Endodermal cell (in vitro differentiated cells): ENCODE measurements at regions not wholly inside any gene's neighbourhood (a gene's known extent, or its start where the extent isn't known, plus 50 kb on each side); places are given as distances from the start of the nearest gene placed in this dataset.

Experiments used
- DNase-seq: peaks from one replicate; pipeline ENCODE4 v3.0.0-alpha.2; 2017
- H3K27ac ChIP-seq: 2 replicates; pipeline ENCODE4 v1.5.1; 2013; ENCODE audit warnings: mild to moderate bottlenecking, low read depth, low read length, moderate library complexity
- H3K27me3 ChIP-seq: 2 replicates; pipeline ENCODE4 v1.6.1; 2013; ENCODE audit warnings: mild to moderate bottlenecking, low read length, moderate library complexity; ENCODE audit not compliant: insufficient read depth, control insufficient read depth, poor library complexity, severe bottlenecking
- H3K36me3 ChIP-seq: 2 replicates; pipeline ENCODE4 v1.7.0; 2013; ENCODE audit warnings: mild to moderate bottlenecking, low read length, moderate library complexity; ENCODE audit not compliant: control insufficient read depth, insufficient read depth
- H3K4me1 ChIP-seq: one replicate; pipeline ENCODE4 v1.7.0; 2013; ENCODE audit warnings: low read length; ENCODE audit not compliant: control insufficient read depth, insufficient read depth
- H3K4me3 ChIP-seq: 2 replicates; pipeline ENCODE4 v1.5.1; 2013; ENCODE audit warnings: mild to moderate bottlenecking, low read length, moderate library complexity
- H3K9ac ChIP-seq: 2 replicates; pipeline ENCODE4 v1.6.1; 2013; ENCODE audit warnings: mild to moderate bottlenecking, low read length, moderate library complexity; ENCODE audit not compliant: poor library complexity, severe bottlenecking; ENCODE audit errors: extremely low read depth
- H3K9me3 ChIP-seq: 2 replicates; pipeline ENCODE4 v1.6.1; 2013; ENCODE audit warnings: mild to moderate bottlenecking, low read length, moderate library complexity; ENCODE audit not compliant: control insufficient read depth
- H3K27ac Mint-ChIP-seq: 2 replicates; pipeline ENCODE4 v1.8.0; 2020; ENCODE audit warnings: mixed read lengths
- H3K27me3 Mint-ChIP-seq: 2 replicates; pipeline ENCODE4 v1.8.0; 2021; ENCODE audit warnings: mild to moderate bottlenecking, mixed read lengths; ENCODE audit not compliant: insufficient read depth
- H3K36me3 Mint-ChIP-seq: 2 replicates; pipeline ENCODE4 v1.8.0; 2020; ENCODE audit warnings: low read depth, mixed read lengths
- H3K4me1 Mint-ChIP-seq: 2 replicates; pipeline ENCODE4 v1.8.0; 2020; ENCODE audit warnings: mixed read lengths
- H3K4me3 Mint-ChIP-seq: 2 replicates; pipeline ENCODE4 v1.8.0; 2020; ENCODE audit warnings: mild to moderate bottlenecking, moderate library complexity, mixed read lengths
- H3K9me3 Mint-ChIP-seq: 2 replicates; pipeline ENCODE4 v1.8.0; 2020; ENCODE audit warnings: mild to moderate bottlenecking, mixed read lengths
- CTCF ChIP-seq: fragments of 200-600 bp; sonication (generic); conservative IDR thresholded peaks from 2 replicates; pipeline ENCODE4 v1.5.0; 2021; ENCODE audit warnings: antibody characterized with exemption, mild to moderate bottlenecking
- WGBS, 2 experiments: methylation state at CpG; one replicate each; pipeline versions ENCODE4 v1.1.5 to v1.1.7; 2013; ENCODE audit warnings: missing lambda C conversion rate in 2 of 2, mixed read lengths in 1 of 2; ENCODE audit not compliant: insufficient coverage in 1 of 2, insufficient read length in 1 of 2; 5-methylcytosine and 5-hydroxymethylcytosine counted together

GRCh38 chr10:28833313-28833712 is 156.0 kb downstream of the BAMBI start:
- Histone ChIP-seq H3K4me1 (no peaks in the 10 kb centered on the region), H3K27me3 (no peaks in the 10 kb centered on the region), H3K9ac (no peak overlapping the region), H3K4me3 (no peak overlapping the region), H3K9me3 (no peaks in the 10 kb centered on the region), H3K27ac (no peak overlapping the region), H3K36me3 (no peaks in the 10 kb centered on the region)
- Mint-ChIP-seq H3K27me3 (no peaks in the 10 kb centered on the region), H3K9me3 (no peaks in the 10 kb centered on the region), H3K4me1 (no peaks in the 10 kb centered on the region), H3K4me3 (no peak overlapping the region), H3K36me3 (no peaks in the 10 kb centered on the region), H3K27ac (no peak overlapping the region)
- DNase-seq = no peak
- 94 to 95% methylated on average over 4 of the region's 4 CpGs for WGBS, 2 experiments
- no peak for TF ChIP-seq CTCF

GRCh38 chr10:28836435-28836743 is 159.1 kb downstream of the BAMBI start:
- DNase-seq = no peak
- Mint-ChIP-seq H3K4me3 (no peak overlapping the region), H3K9me3 (peaks cover 4% of the 10 kb centered on the region), H3K27me3 (no peaks in the 10 kb centered on the region), H3K4me1 (peaks cover 5% of the 10 kb centered on the region), H3K27ac (no peak overlapping the region), H3K36me3 (no peaks in the 10 kb centered on the region)
- Histone ChIP-seq H3K4me3 (no peak overlapping the region), H3K36me3 (no peaks in the 10 kb centered on the region), H3K27ac (no peak overlapping the region), H3K4me1 (no peaks in the 10 kb centered on the region), H3K9me3 (no peaks in the 10 kb centered on the region), H3K27me3 (no peaks in the 10 kb centered on the region), H3K9ac (no peak overlapping the region)
- TF ChIP-seq CTCF = no peak

- no peaks in the 10 kb centered on the region for H3K9me3 ChIP-seq
Measured at GRCh38 chr10:28837613-28838390, 160.5 kb downstream of the BAMBI start.

More at GRCh38 chr10:28837613-28838390, 160.5 kb downstream of the BAMBI start:
- Histone ChIP-seq H3K27me3 (no peaks in the 10 kb centered on the region), H3K4me3 (no peak overlapping the region), H3K9ac (no peak overlapping the region), H3K36me3 (no peaks in the 10 kb centered on the region), H3K4me1 (no peaks in the 10 kb centered on the region), H3K27ac (no peak overlapping the region)
- TF ChIP-seq CTCF = no peak
- no peak overlapping the region for H3K4me3 Mint-ChIP-seq
- H3K4me1 Mint-ChIP-seq = peaks cover 5% of the 10 kb centered on the region
- H3K27ac Mint-ChIP-seq = no peak overlapping the region
- no peaks in the 10 kb centered on the region for H3K36me3 Mint-ChIP-seq
- H3K27me3 Mint-ChIP-seq = no peaks in the 10 kb centered on the region
- WGBS, 2 experiments = 94 to 100% methylated on average over 2 to 3 of the region's 3 CpGs
- no peak for DNase-seq
- H3K9me3 Mint-ChIP-seq = peaks cover 4% of the 10 kb centered on the region
